ENCODE measurements at regions not wholly inside any gene's neighbourhood (a gene's known extent, or its start where the extent isn't known, plus 50 kb on each side); places are given as distances from the start of the nearest gene placed in this dataset.

DNA sequence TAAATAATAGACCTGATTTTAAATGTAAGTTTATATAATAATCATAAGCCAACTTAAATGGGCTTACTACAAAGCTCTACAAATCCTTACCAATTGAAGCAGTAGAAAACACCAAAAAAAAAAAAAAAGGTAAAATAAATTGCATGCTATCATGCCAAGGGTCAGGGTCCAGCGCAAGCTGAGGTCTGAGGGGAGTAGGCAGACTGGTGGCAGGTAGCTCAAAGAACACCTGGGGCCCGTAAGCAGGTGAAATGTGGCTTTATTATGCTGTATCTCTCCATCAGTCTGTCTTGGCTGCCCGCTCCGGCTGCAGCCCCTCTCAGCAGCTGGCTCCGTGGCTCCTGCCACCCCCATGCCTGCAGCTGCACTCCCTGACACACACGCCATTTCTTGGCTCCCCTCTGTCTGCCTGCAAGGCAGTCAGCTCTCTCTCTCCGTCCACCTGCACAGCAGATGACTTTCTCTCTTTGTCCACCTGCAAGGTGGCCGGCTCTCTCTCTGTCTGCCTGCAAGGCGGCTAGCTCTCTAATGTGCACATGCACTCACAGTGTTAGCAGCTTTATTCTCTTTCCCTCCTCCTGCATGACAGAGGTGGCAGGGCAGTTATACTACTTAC lies 209.4 kb upstream of the UGT8 start:
- TF ChIP-seq, protein P1, sequence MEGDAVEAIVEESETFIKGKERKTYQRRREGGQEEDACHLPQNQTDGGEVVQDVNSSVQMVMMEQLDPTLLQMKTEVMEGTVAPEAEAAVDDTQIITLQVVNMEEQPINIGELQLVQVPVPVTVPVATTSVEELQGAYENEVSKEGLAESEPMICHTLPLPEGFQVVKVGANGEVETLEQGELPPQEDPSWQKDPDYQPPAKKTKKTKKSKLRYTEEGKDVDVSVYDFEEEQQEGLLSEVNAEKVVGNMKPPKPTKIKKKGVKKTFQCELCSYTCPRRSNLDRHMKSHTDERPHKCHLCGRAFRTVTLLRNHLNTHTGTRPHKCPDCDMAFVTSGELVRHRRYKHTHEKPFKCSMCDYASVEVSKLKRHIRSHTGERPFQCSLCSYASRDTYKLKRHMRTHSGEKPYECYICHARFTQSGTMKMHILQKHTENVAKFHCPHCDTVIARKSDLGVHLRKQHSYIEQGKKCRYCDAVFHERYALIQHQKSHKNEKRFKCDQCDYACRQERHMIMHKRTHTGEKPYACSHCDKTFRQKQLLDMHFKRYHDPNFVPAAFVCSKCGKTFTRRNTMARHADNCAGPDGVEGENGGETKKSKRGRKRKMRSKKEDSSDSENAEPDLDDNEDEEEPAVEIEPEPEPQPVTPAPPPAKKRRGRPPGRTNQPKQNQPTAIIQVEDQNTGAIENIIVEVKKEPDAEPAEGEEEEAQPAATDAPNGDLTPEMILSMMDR (conservative IDR thresholded peaks at IDR 0.05) = no peak
- no peak for TF ChIP-seq EZH2 (IDR thresholded peaks at IDR 0.05; ENCODE audit: low read depth)

Data from PC-9 (cell line).